GM12878 (cell line): ENCODE measurements at regions not wholly inside any gene's neighbourhood (a gene's known extent, or its start where the extent isn't known, plus 50 kb on each side); places are given as distances from the start of the nearest gene placed in this dataset.

Experiments
- CBX5 ChIP-seq: sonication (generic); IDR thresholded peaks from 2 replicates; pipeline ENCODE4 v1.6.1; 2016; ENCODE audit warnings: low read depth, moderate library complexity, mild to moderate bottlenecking, inconsistent platforms
- CHD1 ChIP-seq: IDR thresholded peaks from 2 replicates; pipeline ENCODE4 v1.6.1; 2012; ENCODE audit warnings: low read depth, low read length, improper control_type of control experiment
- CTCF ChIP-seq, 3 experiments: IDR thresholded peaks in 2 of 3; conservative IDR thresholded peaks in 1 of 3; 2 replicates each; pipeline ENCODE4 v1.5.1; 2011; ENCODE audit warnings: low read depth in 3 of 3, low read length in 3 of 3, mild to moderate bottlenecking in 3 of 3, control low read depth in 2 of 3, moderate library complexity in 2 of 3, inconsistent platforms in 1 of 3, mixed read lengths in 1 of 3; ENCODE audit not compliant: control insufficient read depth in 2 of 3, insufficient read depth in 1 of 3; ENCODE audit errors: extremely low read depth in 1 of 3
- EGR1 ChIP-seq, 2 experiments: IDR thresholded peaks; 1 replicate in 1 of 2; 2 replicates in 1 of 2; pipeline ENCODE4 v1.6.1; 2011 to 2012; ENCODE audit warnings: low read depth in 2 of 2, low read length in 2 of 2, borderline replicate concordance in 1 of 2, mild to moderate bottlenecking in 1 of 2, moderate library complexity in 1 of 2
- EP300 ChIP-seq, 2 experiments: fragments of 150-350 bp in 1 of 2; IDR thresholded peaks; 2 replicates each; pipeline ENCODE4 v1.6.1; 2011 to 2012; ENCODE audit warnings: low read depth in 2 of 2, low read length in 2 of 2, borderline replicate concordance in 1 of 2, improper control_type of control experiment in 1 of 2, inconsistent platforms in 1 of 2; ENCODE audit not compliant: control insufficient read depth in 1 of 2
- GABPA ChIP-seq: IDR thresholded peaks from 2 replicates; pipeline ENCODE4 v1.6.1; 2014; ENCODE audit warnings: antibody characterized with exemption, low read depth, mild to moderate bottlenecking, inconsistent platforms
- HDAC2 ChIP-seq: fragments of 200-600 bp; sonication (generic); IDR thresholded peaks from 2 replicates; pipeline ENCODE4 v1.6.1; 2017
- NBN ChIP-seq: fragments of 450-650 bp; IDR thresholded peaks from 2 replicates; pipeline ENCODE4 v1.6.1; 2016
- SMAD1 ChIP-seq: fragments of 450-650 bp; IDR thresholded peaks from 2 replicates; pipeline ENCODE4 v1.6.1; 2018; ENCODE audit warnings: mild to moderate bottlenecking, low read depth; ENCODE audit not compliant: partially characterized antibody
- SPI1 ChIP-seq: IDR thresholded peaks from 2 replicates; pipeline ENCODE4 v1.6.1; 2011; ENCODE audit warnings: low read depth, mild to moderate bottlenecking, low read length, moderate library complexity, borderline replicate concordance; ENCODE audit not compliant: insufficient read depth
- YY1 ChIP-seq: IDR thresholded peaks from 2 replicates; pipeline ENCODE4 v1.6.1; 2011; ENCODE audit warnings: low read depth, mild to moderate bottlenecking, low read length

DNA sequence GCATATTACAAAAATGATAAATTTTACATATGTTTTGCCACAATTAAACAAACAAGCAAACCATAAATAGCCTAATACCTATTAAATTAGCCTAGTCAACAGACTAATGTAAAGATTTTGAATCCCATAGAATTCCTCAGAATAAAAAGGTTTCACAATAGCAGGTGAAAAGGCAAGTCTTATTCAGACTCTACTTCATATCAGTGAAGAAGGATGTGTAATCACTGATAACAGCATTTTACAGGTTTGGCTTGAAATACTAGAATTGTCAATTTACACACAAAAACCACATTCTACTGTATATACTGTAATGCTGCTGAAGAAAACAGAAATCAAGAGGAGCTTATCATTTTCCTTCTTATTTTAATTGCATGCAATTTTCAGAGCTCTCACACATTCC lies 90.8 kb upstream of the SSTR1 start:
- TF ChIP-seq CBX5 (no peak), HDAC2 (no peak), GABPA (no peak), EP300 (IDR thresholded peaks at IDR 0.05; ENCODE audit: borderline replicate concordance in 1 of 2, control insufficient read depth in 1 of 2, low read depth in 2 of 2, low read length in 2 of 2) (no peak), YY1 (no peak), CTCF (IDR thresholded peaks at IDR 0.05 in 2 of 3, conservative IDR thresholded peaks at IDR 0.05 in 1 of 3; ENCODE audit: control insufficient read depth in 2 of 3, extremely low read depth in 1 of 3, insufficient read depth in 1 of 3, low read depth in 3 of 3, low read length in 3 of 3) (no peak), CHD1 (no peak), NBN (no peak), EGR1 (IDR thresholded peaks at IDR 0.05; ENCODE audit: borderline replicate concordance in 1 of 2, low read depth in 2 of 2, low read length in 2 of 2) (no peak), SMAD1 (no peak), SPI1 (no peak)
